ENCODE measurements at regions not wholly inside any gene's neighbourhood (a gene's known extent, or its start where the extent isn't known, plus 50 kb on each side); places are given as distances from the start of the nearest gene placed in this dataset.
"Not testable (repeated sequence)": the region's sequence is repeated elsewhere in the genome, so short reads cannot be mapped to it uniquely, and the experiment has no call there.

DNA sequence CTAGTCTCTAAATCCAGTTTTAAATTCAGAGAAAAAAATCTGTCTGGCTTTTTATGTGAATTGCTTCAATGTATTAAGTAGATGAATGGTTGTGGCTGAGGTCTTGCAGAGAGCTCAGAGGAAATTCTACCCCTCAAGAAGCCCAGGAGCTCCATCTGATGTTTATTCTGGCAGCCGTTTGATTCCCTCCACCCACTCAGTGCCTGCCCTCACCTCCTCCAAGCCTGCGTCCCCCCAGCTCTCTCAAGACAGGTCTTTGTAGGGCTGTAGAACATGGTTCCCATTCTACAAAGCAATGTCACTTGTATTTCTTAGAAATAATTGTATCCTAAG is 366.3 kb downstream of the ANAPC1 start:
- H3K9me3 ChIP-seq (ENCODE audit: low read length); H3K4me2 ChIP-seq (ENCODE audit: low read length); H3K79me2 ChIP-seq (ENCODE audit: low read length); intact Hi-C loops (cut with micrococcal nuclease); H3K27ac ChIP-seq (ENCODE audit: low read length); POLR2A ChIA-PET (ENCODE audit: unreplicated experiment); H3F3A ChIP-seq (ENCODE audit: low read length, unreplicated experiment); H3K27me3 ChIP-seq (ENCODE audit: low read length); H3K4me1 ChIP-seq (ENCODE audit: insufficient read depth, low read length); DNase-seq; CTCF ChIA-PET; H3K9me2 ChIP-seq (replicated peaks; ENCODE audit: low read length); H2AFZ ChIP-seq (ENCODE audit: low read length); ATAC-seq; H4K20me1 ChIP-seq (ENCODE audit: low read length); H3K36me3 ChIP-seq (ENCODE audit: low read depth, low read length); H3K9ac ChIP-seq (ENCODE audit: low read length); H3K4me3 ChIP-seq (ENCODE audit: low read length); BruUV-seq (replicated peaks): not testable (repeated sequence)

DNA sequence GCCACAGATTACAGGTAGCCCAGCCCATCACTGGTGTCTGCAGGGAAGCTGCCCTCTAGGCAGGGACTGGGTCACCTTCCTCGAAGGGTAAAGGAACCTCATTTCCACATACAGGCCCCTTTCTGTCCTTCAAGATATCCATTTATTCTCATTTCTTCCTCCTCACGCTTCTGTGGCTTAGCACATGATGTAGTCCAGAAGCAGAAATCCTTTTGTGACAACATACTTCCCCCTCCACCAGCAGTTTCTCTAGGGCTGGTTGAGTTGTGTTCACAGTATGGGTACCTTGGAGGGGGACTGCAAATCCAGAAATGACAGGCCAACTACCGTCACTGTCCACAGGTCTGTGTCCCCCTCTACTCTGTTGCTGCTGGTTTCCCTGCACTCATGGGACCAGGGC is 364.9 kb downstream of the ANAPC1 start:
- TF ChIP-seq, protein P1, sequence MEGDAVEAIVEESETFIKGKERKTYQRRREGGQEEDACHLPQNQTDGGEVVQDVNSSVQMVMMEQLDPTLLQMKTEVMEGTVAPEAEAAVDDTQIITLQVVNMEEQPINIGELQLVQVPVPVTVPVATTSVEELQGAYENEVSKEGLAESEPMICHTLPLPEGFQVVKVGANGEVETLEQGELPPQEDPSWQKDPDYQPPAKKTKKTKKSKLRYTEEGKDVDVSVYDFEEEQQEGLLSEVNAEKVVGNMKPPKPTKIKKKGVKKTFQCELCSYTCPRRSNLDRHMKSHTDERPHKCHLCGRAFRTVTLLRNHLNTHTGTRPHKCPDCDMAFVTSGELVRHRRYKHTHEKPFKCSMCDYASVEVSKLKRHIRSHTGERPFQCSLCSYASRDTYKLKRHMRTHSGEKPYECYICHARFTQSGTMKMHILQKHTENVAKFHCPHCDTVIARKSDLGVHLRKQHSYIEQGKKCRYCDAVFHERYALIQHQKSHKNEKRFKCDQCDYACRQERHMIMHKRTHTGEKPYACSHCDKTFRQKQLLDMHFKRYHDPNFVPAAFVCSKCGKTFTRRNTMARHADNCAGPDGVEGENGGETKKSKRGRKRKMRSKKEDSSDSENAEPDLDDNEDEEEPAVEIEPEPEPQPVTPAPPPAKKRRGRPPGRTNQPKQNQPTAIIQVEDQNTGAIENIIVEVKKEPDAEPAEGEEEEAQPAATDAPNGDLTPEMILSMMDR (conservative IDR thresholded peaks at IDR 0.05; ENCODE audit: low read depth, low read length): no peak
- TF ChIP-seq EZH2phosphoT487 (IDR thresholded peaks at IDR 0.05; ENCODE audit: borderline replicate concordance, low read length) (no peak), EZH2 (IDR thresholded peaks at IDR 0.05; ENCODE audit: low read length, unreplicated experiment) (no peak)
- no peaks in the 10 kb centered on the region for H4K20me1 ChIP-seq (ENCODE audit: low read length)
- H3K79me2 ChIP-seq (ENCODE audit: low read length): no peaks in the 10 kb centered on the region
- no peaks in the 10 kb centered on the region for H3K36me3 ChIP-seq (ENCODE audit: low read depth, low read length)
- no peaks in the 10 kb centered on the region for H3F3A ChIP-seq (ENCODE audit: low read length, unreplicated experiment)
- intact Hi-C loops (cut with micrococcal nuclease): no loop called here
- no peaks in the 10 kb centered on the region for H3K9me2 ChIP-seq (replicated peaks; ENCODE audit: low read length)
- no peaks in the 10 kb centered on the region for H3K4me1 ChIP-seq (ENCODE audit: insufficient read depth, low read length)
- H3K4me2 ChIP-seq (ENCODE audit: low read length): no peak overlapping the region
- no peak overlapping the region for H3K4me3 ChIP-seq (ENCODE audit: low read length)
- ATAC-seq: no peak
- H2AFZ ChIP-seq (ENCODE audit: low read length): no peak overlapping the region
- ChIA-PET POLR2A (ENCODE audit: unreplicated experiment) (no interaction called here), CTCF (no interaction called here)
- no peak for DNase-seq
- no peak overlapping the region for H3K9ac ChIP-seq (ENCODE audit: low read length)
- no TSS peak for BruUV-seq (replicated peaks)
- no peak overlapping the region for H3K27ac ChIP-seq (ENCODE audit: low read length)
- H3K27me3 ChIP-seq (ENCODE audit: low read length): no peaks in the 10 kb centered on the region
- no peaks in the 10 kb centered on the region for H3K9me3 ChIP-seq (ENCODE audit: low read length)

DNA sequence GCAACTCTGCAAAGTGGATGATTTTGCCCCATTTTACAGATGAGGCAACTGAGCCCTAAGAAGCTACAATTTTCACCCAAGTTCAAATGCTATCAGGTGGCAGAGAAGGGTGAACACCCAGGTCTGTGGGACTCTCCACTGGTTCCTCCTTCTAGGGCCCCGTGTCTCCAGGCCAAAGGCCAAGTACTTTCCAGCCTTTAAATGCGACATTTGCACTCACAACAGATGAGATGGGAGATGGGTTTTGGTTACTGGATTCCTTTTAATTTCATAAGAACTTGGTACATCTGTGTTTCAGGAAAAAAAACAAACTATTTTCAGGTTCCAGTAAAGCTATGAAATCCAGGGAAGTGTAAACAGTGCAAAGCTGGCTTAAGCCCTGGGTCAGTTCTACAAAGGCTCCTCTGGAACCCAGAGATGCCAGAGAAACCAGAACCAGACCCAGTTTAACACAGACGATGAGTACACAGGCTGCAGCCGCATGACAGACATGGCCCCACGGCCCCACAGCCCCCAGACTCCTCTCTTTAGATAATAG is 361.7 kb downstream of the ANAPC1 start:
- no peak for ATAC-seq

More for the DNA sequence above, 361.7 kb downstream of the ANAPC1 start:
- no TSS peak for BruUV-seq (replicated peaks)
- no peaks in the 10 kb centered on the region for H3K9me2 ChIP-seq (replicated peaks; ENCODE audit: low read length)
- no peaks in the 10 kb centered on the region for H4K20me1 ChIP-seq (ENCODE audit: low read length)
- no peak overlapping the region for H3K4me2 ChIP-seq (ENCODE audit: low read length)
- intact Hi-C loops (cut with micrococcal nuclease): no loop called here
- H3K27ac ChIP-seq (ENCODE audit: low read length): no peak overlapping the region
- peaks cover 2% of the 10 kb centered on the region; the same call in 1 of the 2 replicates for H3K4me1 ChIP-seq (ENCODE audit: insufficient read depth, low read length)
- no peak overlapping the region for H3K9ac ChIP-seq (ENCODE audit: low read length)
- H3K4me3 ChIP-seq (ENCODE audit: low read length): no peak overlapping the region
- H2AFZ ChIP-seq (ENCODE audit: low read length): no peak overlapping the region
- H3K9me3 ChIP-seq (ENCODE audit: low read length): no peaks in the 10 kb centered on the region
- no peaks in the 10 kb centered on the region for H3F3A ChIP-seq (ENCODE audit: low read length, unreplicated experiment)
- no peaks in the 10 kb centered on the region for H3K27me3 ChIP-seq (ENCODE audit: low read length)
- DNase-seq: no peak
- H3K79me2 ChIP-seq (ENCODE audit: low read length): no peaks in the 10 kb centered on the region
- no peaks in the 10 kb centered on the region for H3K36me3 ChIP-seq (ENCODE audit: low read depth, low read length)
- ChIA-PET CTCF (no interaction called here), POLR2A (ENCODE audit: unreplicated experiment) (no interaction called here)
- TF ChIP-seq EZH2 (IDR thresholded peaks at IDR 0.05; ENCODE audit: low read length, unreplicated experiment): no peak
- TF ChIP-seq, protein P1 (conservative IDR thresholded peaks at IDR 0.05; ENCODE audit: low read depth, low read length): no peak
- no peak for TF ChIP-seq EZH2phosphoT487 (IDR thresholded peaks at IDR 0.05; ENCODE audit: borderline replicate concordance, low read length)

All from PC-3 (cell line).